ENCODE measurements at regions not wholly inside any gene's neighbourhood (a gene's known extent, or its start where the extent isn't known, plus 50 kb on each side); places are given as distances from the start of the nearest gene placed in this dataset.

- no peaks in the 10 kb centered on the region; the same call in 1 of the 2 replicates for H3K27me3 ChIP-seq (replicated peaks; ENCODE audit: control insufficient read depth, insufficient read depth, low read length)
- H3K36me3 ChIP-seq (ENCODE audit: control insufficient read depth, insufficient read depth, low read length): no peaks in the 10 kb centered on the region
- H3K4me3 ChIP-seq (replicated peaks; ENCODE audit: low read depth, low read length): no peak overlapping the region
- no peak for TF ChIP-seq CTCF (IDR thresholded peaks at IDR 0.05; ENCODE audit: insufficient read depth, low read length, poor library complexity, severe bottlenecking)
- DNase-seq (ENCODE audit: extremely low read depth, insufficient read length): no peak
These were observed 154.2 kb upstream of the MYCN start for GRCh38 chr2:15786003-15786654.

- no peaks in the 10 kb centered on the region; the same call in 1 of the 2 replicates for H3K27me3 ChIP-seq (replicated peaks; ENCODE audit: control insufficient read depth, insufficient read depth, low read length)
- TF ChIP-seq CTCF (IDR thresholded peaks at IDR 0.05; ENCODE audit: insufficient read depth, low read length, poor library complexity, severe bottlenecking): no peak
- H3K4me3 ChIP-seq (replicated peaks; ENCODE audit: low read depth, low read length): no peak overlapping the region
- H3K36me3 ChIP-seq (ENCODE audit: control insufficient read depth, insufficient read depth, low read length): no peaks in the 10 kb centered on the region
- DNase-seq (ENCODE audit: extremely low read depth, insufficient read length): no peak
These were observed 153.4 kb upstream of the MYCN start for GRCh38 chr2:15786901-15787300.

- H3K27me3 ChIP-seq (replicated peaks; ENCODE audit: control insufficient read depth, insufficient read depth, low read length): no peaks in the 10 kb centered on the region; the same call in 1 of the 2 replicates
- no peak for TF ChIP-seq CTCF (IDR thresholded peaks at IDR 0.05; ENCODE audit: insufficient read depth, low read length, poor library complexity, severe bottlenecking)
- H3K4me3 ChIP-seq (replicated peaks; ENCODE audit: low read depth, low read length): no peak overlapping the region
- H3K36me3 ChIP-seq (ENCODE audit: control insufficient read depth, insufficient read depth, low read length): no peaks in the 10 kb centered on the region
- no peak for DNase-seq (ENCODE audit: extremely low read depth, insufficient read length)
These were observed 152.6 kb upstream of the MYCN start for GRCh38 chr2:15787535-15788454.

GRCh38 chr2:15788455-15788829 is 151.9 kb upstream of the MYCN start:
- H3K4me3 ChIP-seq (replicated peaks; ENCODE audit: low read depth, low read length): no peak overlapping the region
- H3K36me3 ChIP-seq (ENCODE audit: control insufficient read depth, insufficient read depth, low read length): no peaks in the 10 kb centered on the region
- no peak for TF ChIP-seq CTCF (IDR thresholded peaks at IDR 0.05; ENCODE audit: insufficient read depth, low read length, poor library complexity, severe bottlenecking)
- no peak for DNase-seq (ENCODE audit: extremely low read depth, insufficient read length)
- H3K27me3 ChIP-seq (replicated peaks; ENCODE audit: control insufficient read depth, insufficient read depth, low read length): no peaks in the 10 kb centered on the region; the same call in 1 of the 2 replicates

- TF ChIP-seq CTCF (IDR thresholded peaks at IDR 0.05; ENCODE audit: insufficient read depth, low read length, poor library complexity, severe bottlenecking): no peak
- H3K36me3 ChIP-seq (ENCODE audit: control insufficient read depth, insufficient read depth, low read length): no peaks in the 10 kb centered on the region
- H3K27me3 ChIP-seq (replicated peaks; ENCODE audit: control insufficient read depth, insufficient read depth, low read length): no peaks in the 10 kb centered on the region; the same call in 1 of the 2 replicates
- no peak for DNase-seq (ENCODE audit: extremely low read depth, insufficient read length)
- H3K4me3 ChIP-seq (replicated peaks; ENCODE audit: low read depth, low read length): no peak overlapping the region
These were observed 151.5 kb upstream of the MYCN start for GRCh38 chr2:15788830-15789229.

Data from GM06990 (cell line).